Effector memory CD8-positive, alpha-beta T cell (primary cell): ENCODE measurements at regions not wholly inside any gene's neighbourhood (a gene's known extent, or its start where the extent isn't known, plus 50 kb on each side); places are given as distances from the start of the nearest gene placed in this dataset.
"Not testable (repeated sequence)": the region's sequence is repeated elsewhere in the genome, so short reads cannot be mapped to it uniquely, and the experiment has no call there.

Source experiments
- ATAC-seq: fragments of 150-1000 bp; cut with Tn5 transposase; replicated peaks from 2 replicates; pipeline ENCODE4 v1.10.0; 2021; ENCODE audit warnings: mild to moderate bottlenecking, moderate library complexity
- DNase-seq, 3 experiments: peaks; one replicate each; pipeline ENCODE4 v3.0.0; 2021
- H3K27ac Mint-ChIP-seq, 2 donors: one replicate each; pipeline ENCODE4 v1.8.0; 2022; ENCODE audit warnings: mild to moderate bottlenecking in 2 of 2, mixed read lengths in 2 of 2, moderate library complexity in 2 of 2
- H3K27me3 Mint-ChIP-seq, 2 donors: one replicate each; pipeline ENCODE4 v1.8.0; 2022; ENCODE audit warnings: mixed read lengths in 2 of 2
- H3K36me3 Mint-ChIP-seq: one replicate; pipeline ENCODE4 v1.8.0; 2022; ENCODE audit warnings: mild to moderate bottlenecking, moderate library complexity, mixed read lengths; ENCODE audit not compliant: insufficient read depth
- H3K4me1 Mint-ChIP-seq, 2 donors: one replicate each; pipeline ENCODE4 v1.8.0; 2022; ENCODE audit warnings: low read depth in 2 of 2, mixed read lengths in 2 of 2
- H3K4me3 Mint-ChIP-seq, 2 donors: one replicate each; pipeline ENCODE4 v1.8.0; 2022; ENCODE audit warnings: mild to moderate bottlenecking in 2 of 2, mixed read lengths in 2 of 2, moderate library complexity in 2 of 2
- H3K9me3 Mint-ChIP-seq, 2 donors: one replicate each; pipeline ENCODE4 v1.8.0; 2022; ENCODE audit warnings: mixed read lengths in 2 of 2

DNA sequence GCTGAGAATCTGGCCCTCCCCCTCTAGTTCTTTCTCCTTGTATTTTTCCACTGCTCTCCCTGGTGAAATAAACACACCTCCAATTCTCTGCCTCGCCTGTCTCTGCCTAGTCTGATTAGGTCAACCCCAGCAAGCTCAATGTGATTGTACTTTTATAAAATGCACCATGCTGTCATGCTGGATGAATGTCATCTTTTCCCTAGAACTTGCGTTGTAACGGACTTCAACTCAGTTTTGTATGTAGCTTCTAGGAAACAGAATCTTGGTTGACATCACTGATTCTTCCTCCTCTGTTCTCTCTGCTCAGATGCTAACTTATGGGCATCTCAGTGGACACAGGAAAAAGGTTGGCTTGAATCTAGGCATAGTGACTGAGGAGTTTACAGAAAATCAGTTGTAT is 261.9 kb upstream of the ISX start:
- H3K27ac Mint-ChIP-seq, result no peak overlapping the region
- DNase-seq (no peak), ATAC-seq (no peak)
- no peak overlapping the region for H3K4me3 Mint-ChIP-seq
- H3K9me3 Mint-ChIP-seq, result peaks cover 0 to 4% of the 10 kb centered on the region in 2 donors
- no peaks in the 10 kb centered on the region for H3K4me1 Mint-ChIP-seq
- no peaks in the 10 kb centered on the region for H3K36me3 Mint-ChIP-seq
- H3K27me3 Mint-ChIP-seq, result peaks cover 0 to 24% of the 10 kb centered on the region in 2 donors

DNA sequence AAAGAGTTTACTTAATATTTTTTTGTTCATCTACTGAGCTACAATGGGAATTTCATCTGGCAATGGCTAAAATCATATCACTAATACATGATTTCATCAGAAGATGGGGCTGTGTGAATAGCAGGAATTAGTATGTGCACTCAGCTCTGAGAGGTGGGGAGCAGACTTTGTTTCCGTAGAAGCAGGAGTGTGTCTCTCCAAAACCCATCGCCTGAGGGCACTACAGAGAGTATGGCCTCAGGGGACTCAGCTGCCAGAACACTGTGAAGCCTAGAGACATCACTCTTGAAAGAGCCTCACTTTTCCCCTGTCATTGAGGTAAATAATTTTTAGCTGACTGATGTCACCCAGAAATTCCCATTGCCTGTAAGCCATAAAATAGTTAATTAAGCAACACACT is 261.4 kb upstream of the ISX start:
- ATAC-seq (no peak), DNase-seq (no peak)
- no peaks in the 10 kb centered on the region for H3K36me3 Mint-ChIP-seq
- H3K27me3 Mint-ChIP-seq, result peaks cover 0 to 23% of the 10 kb centered on the region in 2 donors
- H3K4me3 Mint-ChIP-seq, result no peak overlapping the region
- no peaks in the 10 kb centered on the region for H3K4me1 Mint-ChIP-seq
- peaks cover 0 to 4% of the 10 kb centered on the region in 2 donors for H3K9me3 Mint-ChIP-seq
- H3K27ac Mint-ChIP-seq, result no peak overlapping the region

DNA sequence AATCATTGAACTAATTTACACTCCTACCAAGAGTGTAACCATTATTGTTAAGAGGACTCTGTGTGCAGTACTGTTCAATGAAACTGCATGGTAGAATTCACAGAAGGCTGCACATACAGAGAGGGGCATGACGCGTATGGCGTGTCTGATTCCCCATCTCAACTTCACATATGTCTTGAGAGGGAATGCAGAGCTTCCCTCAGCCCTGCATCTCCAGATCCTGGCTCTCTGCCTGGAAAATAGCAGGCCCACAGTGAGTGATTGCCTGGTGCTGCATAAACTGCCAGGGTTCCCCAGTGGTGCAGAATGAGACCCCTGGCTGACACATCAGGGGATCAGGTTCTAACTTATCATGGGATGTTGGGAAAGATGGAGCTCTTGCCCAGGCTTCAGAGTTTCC is 260.2 kb upstream of the ISX start:
- no peak for DNase-seq
- H3K4me1 Mint-ChIP-seq, result no peaks in the 10 kb centered on the region
- no peak overlapping the region for H3K27ac Mint-ChIP-seq
- no peaks in the 10 kb centered on the region for H3K36me3 Mint-ChIP-seq
- peaks cover 0 to 11% of the 10 kb centered on the region in 2 donors for H3K27me3 Mint-ChIP-seq
- peaks cover 5 to 6% of the 10 kb centered on the region in 2 donors for H3K9me3 Mint-ChIP-seq
- no peak overlapping the region for H3K4me3 Mint-ChIP-seq
- ATAC-seq, result no peak

DNA sequence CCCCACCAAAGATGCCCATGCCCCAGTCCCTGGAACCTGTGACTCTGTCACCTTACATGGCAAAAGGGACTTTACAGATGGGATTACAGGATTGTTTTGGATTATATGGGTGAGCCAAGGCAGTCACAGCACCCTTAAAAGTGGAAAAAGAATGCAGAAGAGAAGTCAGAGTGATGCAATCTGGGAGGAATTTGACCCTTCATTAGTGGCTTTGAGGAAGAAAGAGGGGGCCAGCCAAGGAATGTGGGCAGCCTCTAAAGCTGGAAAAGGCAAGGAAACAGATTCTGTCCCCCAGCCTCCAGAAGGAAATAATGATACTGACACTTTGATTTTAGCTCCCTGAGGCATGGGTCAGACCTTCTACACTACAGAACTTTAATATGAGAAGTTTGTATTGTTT is 257.3 kb upstream of the ISX start:
- H3K9me3 Mint-ChIP-seq, result peaks cover 5 to 6% of the 10 kb centered on the region in 2 donors
- H3K4me1 Mint-ChIP-seq, result no peaks in the 10 kb centered on the region
- H3K4me3 Mint-ChIP-seq, result no peak overlapping the region
- ATAC-seq (no peak), DNase-seq (no peak)
- H3K27me3 Mint-ChIP-seq, result peaks cover 0 to 7% of the 10 kb centered on the region in 2 donors
- no peak overlapping the region for H3K27ac Mint-ChIP-seq
- H3K36me3 Mint-ChIP-seq, result no peaks in the 10 kb centered on the region

DNA sequence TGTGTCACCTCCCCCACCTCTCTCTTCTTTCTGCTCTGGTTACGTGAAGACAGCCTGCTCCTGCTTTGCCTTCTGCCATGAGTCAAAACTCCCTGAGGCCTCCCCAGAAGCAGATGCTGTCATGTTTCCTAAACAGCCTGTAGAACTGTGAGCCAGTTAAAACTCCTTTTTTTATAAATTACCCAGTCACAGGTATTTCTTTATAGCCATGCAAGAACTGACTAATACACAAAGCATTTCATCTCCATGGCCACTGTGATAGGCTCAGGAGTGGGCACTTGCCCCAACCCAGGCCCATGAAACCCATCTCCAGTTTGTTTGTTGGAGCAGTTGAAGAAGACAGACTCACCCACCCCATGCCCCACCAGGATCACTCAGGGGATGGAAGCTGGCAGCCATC is 253.3 kb upstream of the ISX start:
- no peak for DNase-seq
- H3K9me3 Mint-ChIP-seq, result peaks cover 9 to 15% of the 10 kb centered on the region in 2 donors
- ATAC-seq, result no peak

DNA sequence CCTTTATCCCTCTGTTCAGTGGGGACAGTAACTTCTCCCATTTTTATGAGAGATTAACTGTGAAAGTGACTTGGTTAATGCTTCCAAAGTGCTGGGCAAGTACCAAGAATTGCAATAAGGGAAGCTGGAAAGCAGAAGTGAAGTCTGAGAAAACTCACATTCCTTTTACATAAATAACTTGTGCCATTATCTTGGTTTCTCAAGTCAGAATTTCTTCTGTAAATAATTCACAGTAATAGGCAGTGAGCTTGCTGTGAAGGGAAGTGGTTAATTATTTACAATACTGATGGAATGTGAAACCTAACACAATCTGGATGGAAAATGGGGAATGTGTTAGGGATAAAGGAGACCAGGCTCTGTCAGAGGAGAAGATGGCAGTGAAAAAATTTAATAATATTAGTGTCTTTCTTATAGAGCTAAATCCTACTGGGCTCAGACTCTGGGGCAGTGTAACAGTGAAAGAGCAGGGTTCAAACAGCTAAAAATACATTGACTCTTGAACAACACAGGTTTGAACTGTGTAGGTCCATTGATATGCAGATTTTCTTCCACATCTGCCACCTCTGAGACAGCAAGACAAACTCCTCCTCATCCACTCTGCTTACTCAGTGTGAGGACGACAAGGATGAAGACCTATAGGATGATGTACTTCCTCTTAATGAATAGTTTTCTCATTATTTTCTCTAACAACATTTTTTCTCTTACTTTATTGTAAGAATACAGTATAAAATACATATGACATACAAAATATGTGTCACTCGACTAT is 251.5 kb upstream of the ISX start:
- Mint-ChIP-seq H3K36me3 (no peaks in the 10 kb centered on the region), H3K9me3 (peaks cover 8 to 15% of the 10 kb centered on the region in 2 donors), H3K4me1 (no peaks in the 10 kb centered on the region), H3K4me3 (no peak overlapping the region), H3K27ac (no peak overlapping the region), H3K27me3 (no peaks in the 10 kb centered on the region)
- ATAC-seq (no peak), DNase-seq (no peak)

More for the DNA sequence above, 253.3 kb upstream of the ISX start:
- Mint-ChIP-seq H3K27me3 (peaks cover 0 to 7% of the 10 kb centered on the region in 2 donors), H3K4me3 (no peak overlapping the region), H3K36me3 (no peaks in the 10 kb centered on the region), H3K4me1 (no peaks in the 10 kb centered on the region), H3K27ac (no peak overlapping the region)

DNA sequence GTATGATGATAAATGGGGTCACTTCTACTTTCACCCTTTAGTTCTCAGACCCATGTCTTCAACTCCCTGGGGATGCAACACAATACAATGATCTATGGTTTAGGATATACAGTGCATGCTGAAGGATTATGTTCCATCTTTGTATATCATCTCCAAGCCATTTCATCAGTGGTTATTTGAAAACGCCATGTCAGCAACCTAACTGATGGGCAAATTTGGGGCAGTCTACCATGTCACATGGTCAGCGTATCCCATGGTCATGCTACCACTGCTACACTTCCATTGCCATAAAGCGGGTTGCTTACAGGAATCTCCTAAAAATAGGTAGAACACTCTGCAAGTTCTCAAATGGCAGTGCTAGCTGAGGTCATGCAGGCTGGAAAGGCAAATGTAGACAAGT is 236.5 kb upstream of the ISX start:
- Mint-ChIP-seq H3K4me1 (no peaks in the 10 kb centered on the region), H3K4me3 (no peak overlapping the region), H3K36me3 (no peaks in the 10 kb centered on the region), H3K27ac (no peak overlapping the region), H3K27me3 (no peaks in the 10 kb centered on the region), H3K9me3 (peaks cover 0 to 1% of the 10 kb centered on the region in 2 donors)
- ATAC-seq (no peak), DNase-seq (no peak)

DNA sequence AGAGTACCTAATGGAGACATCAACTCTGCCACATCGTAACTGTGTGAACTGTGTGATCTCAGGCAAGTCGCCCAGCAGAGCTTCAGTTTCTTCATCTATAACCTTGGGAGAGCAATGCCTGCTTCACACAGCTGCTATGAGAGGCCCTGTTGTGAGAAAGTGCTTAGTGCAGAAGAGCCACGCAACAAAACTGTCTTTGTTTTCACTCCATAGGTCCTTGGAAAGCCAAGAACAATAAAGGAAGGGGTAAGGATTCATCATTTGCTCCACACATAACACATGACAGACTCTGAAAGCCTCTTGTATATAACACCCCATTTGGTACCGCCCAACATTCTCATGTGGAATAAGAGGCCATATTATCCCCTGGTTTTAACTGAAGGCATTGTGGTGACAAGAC is 231.9 kb upstream of the ISX start:
- Mint-ChIP-seq H3K4me1 (no peaks in the 10 kb centered on the region), H3K27ac (no peak overlapping the region), H3K27me3 (peaks cover 14 to 31% of the 10 kb centered on the region in 2 donors), H3K36me3 (no peaks in the 10 kb centered on the region), H3K4me3 (no peak overlapping the region), H3K9me3 (peaks cover 0 to 7% of the 10 kb centered on the region in 2 donors)
- DNase-seq (no peak), ATAC-seq (no peak)

DNA sequence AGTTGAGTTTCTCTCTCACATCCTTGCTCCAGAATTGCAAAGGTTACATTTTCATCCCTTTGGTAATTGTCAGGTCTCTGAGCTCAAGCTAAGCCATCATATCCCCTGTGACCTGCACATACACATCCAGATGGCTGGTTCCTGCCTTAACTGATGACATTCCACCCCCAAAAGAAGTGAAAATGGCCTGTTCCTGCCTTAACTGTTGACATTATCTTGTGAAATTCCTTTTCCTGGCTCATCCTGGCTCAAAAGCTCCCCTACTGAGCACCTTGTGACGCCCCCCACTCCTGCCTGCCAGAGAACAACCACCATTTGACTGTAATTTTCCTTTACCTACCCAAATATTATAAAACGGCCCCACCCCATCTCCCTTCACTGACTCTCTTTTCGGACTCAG is 231.4 kb upstream of the ISX start:
- DNase-seq, H3K9me3 Mint-ChIP-seq, H3K27ac Mint-ChIP-seq, H3K4me1 Mint-ChIP-seq, H3K36me3 Mint-ChIP-seq, H3K4me3 Mint-ChIP-seq, ATAC-seq: not testable (repeated sequence)
- peaks cover 19 to 31% of the 10 kb centered on the region in 2 donors for H3K27me3 Mint-ChIP-seq

DNA sequence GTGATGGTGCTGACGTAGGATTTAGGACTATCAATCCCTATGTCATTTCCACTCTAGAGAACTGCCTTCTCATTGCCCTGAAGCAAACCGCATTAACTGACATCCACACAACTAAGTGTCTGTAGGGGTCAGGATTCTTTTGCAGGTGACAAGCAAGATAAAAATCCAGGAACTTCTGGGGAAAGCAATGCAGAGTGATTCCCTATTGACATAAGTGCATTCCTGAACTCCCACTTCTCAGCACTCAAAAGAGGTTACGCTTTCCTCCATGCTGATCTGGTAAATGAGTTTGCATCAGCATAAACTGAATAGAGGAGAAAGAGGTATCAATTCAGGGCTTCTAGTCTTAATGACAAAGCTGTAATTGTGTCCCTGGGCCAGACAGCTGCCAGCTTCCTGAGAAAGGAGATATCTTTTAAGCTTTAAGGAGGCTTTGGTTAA is 224.6 kb upstream of the ISX start:
- Mint-ChIP-seq H3K4me1 (no peaks in the 10 kb centered on the region), H3K27me3 (peaks cover 16 to 26% of the 10 kb centered on the region in 2 donors), H3K9me3 (peaks cover 2 to 7% of the 10 kb centered on the region in 2 donors), H3K4me3 (no peak overlapping the region), H3K36me3 (no peaks in the 10 kb centered on the region), H3K27ac (no peak overlapping the region)
- no peak for DNase-seq
- no peak for ATAC-seq

DNA sequence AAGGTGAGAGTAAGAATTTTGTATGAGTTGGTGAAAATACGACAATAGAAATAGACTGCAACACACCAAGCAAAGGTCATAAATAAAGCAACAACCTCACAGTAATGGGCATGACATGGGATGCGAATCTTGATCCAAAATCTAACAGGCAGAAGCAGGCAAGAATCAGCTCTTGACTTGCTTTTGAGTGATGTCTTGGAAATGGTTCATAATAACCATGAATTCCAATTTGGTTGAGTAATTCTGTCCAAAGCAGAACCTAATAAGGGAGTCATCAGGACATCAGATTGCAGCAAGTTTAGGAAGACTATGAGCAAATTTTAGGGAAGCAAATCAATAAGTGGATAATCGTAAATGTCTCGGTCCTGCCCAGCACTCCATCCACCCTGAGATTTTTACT is 224.0 kb upstream of the ISX start:
- Mint-ChIP-seq H3K9me3 (peaks cover 2 to 5% of the 10 kb centered on the region in 2 donors), H3K27ac (no peak overlapping the region)

DNA sequence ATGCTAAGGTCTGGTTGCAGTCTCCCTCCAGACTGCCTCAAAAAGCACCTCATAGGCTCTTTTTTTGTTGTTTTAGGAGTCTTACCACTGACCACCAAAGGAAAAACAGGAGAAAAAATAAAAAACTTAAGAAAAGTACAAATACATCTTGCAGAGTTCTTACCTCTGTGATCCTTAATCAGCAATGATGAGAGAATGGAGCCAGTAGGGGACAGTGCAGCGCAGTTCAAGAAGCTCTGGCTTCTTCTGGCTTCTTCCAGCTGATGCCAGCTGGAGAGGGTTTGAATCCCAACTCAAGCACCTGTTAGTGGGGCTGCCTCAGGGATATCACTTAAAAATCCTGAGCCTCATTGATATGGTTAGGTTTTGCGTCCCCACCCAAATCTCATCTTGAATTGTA is 223.3 kb upstream of the ISX start:
- Mint-ChIP-seq H3K4me3 (no peak overlapping the region), H3K27me3 (peaks cover 3 to 26% of the 10 kb centered on the region in 2 donors), H3K4me1 (no peaks in the 10 kb centered on the region), H3K27ac (no peak overlapping the region), H3K9me3 (peaks cover 0 to 2% of the 10 kb centered on the region in 2 donors), H3K36me3 (no peaks in the 10 kb centered on the region)
- ATAC-seq (no peak), DNase-seq (no peak)

More for the DNA sequence above, 224.0 kb upstream of the ISX start:
- ATAC-seq (no peak), DNase-seq (no peak)
- Mint-ChIP-seq H3K4me3 (no peak overlapping the region), H3K4me1 (no peaks in the 10 kb centered on the region), H3K27me3 (peaks cover 10 to 26% of the 10 kb centered on the region in 2 donors), H3K36me3 (no peaks in the 10 kb centered on the region)

DNA sequence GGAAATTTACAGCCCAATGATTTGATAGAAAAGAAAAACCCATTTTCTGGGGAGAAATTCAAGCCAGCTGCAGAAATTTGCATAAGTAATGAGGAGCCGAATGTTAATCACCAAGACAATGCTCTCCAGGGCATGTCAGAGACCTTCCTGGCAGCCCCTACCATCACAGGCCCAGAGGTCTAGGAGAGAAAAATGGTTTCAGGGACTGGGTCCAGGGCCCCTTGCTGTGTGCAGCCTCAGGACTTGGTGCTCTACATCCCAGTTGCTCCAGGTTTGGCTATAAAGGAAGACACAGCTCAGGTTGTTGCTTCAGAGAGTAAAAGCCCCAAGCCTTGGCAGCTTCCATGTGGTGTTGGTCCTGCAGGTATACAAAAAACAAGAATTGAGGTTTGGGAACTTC is 222.2 kb upstream of the ISX start:
- not testable (repeated sequence) for DNase-seq, H3K36me3 Mint-ChIP-seq, H3K4me3 Mint-ChIP-seq, H3K27ac Mint-ChIP-seq, H3K9me3 Mint-ChIP-seq, ATAC-seq, H3K4me1 Mint-ChIP-seq
- peaks cover 0 to 24% of the 10 kb centered on the region in 2 donors for H3K27me3 Mint-ChIP-seq

DNA sequence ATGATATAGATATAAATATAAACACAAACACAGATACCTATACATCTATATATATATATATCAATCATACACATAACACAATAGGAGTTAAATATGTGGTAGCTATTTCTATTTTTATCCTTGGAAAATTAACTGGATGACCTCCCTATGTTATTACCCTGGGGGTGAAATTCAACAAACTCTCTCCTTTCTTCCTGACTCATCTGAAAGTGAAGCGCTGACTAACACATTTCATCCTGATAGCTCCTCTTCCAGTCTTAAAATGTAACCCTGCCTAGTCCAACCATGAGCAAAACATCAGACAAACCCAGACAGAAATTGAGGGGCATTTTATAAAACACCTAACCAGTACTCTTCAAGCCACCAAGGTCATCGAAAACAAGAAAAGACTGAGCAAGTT is 220.6 kb upstream of the ISX start:
- DNase-seq, result no peak
- H3K27me3 Mint-ChIP-seq, result peaks cover 0 to 18% of the 10 kb centered on the region in 2 donors
- no peaks in the 10 kb centered on the region for H3K4me1 Mint-ChIP-seq
- H3K36me3 Mint-ChIP-seq, result no peaks in the 10 kb centered on the region
- peaks cover 0 to 2% of the 10 kb centered on the region in 2 donors for H3K9me3 Mint-ChIP-seq
- no peak overlapping the region for H3K4me3 Mint-ChIP-seq
- H3K27ac Mint-ChIP-seq, result no peak overlapping the region
- ATAC-seq, result no peak
